T-helper 2 cell (primary cell): ENCODE measurements at regions not wholly inside any gene's neighbourhood (a gene's known extent, or its start where the extent isn't known, plus 50 kb on each side); places are given as distances from the start of the nearest gene placed in this dataset.

ENCODE experiments used
- DNase-seq, 5 experiments: peaks; one replicate each; pipeline versions ENCODE4 v3.0.0 to v3.0.0-alpha.2; 2012 to 2022

DNA sequence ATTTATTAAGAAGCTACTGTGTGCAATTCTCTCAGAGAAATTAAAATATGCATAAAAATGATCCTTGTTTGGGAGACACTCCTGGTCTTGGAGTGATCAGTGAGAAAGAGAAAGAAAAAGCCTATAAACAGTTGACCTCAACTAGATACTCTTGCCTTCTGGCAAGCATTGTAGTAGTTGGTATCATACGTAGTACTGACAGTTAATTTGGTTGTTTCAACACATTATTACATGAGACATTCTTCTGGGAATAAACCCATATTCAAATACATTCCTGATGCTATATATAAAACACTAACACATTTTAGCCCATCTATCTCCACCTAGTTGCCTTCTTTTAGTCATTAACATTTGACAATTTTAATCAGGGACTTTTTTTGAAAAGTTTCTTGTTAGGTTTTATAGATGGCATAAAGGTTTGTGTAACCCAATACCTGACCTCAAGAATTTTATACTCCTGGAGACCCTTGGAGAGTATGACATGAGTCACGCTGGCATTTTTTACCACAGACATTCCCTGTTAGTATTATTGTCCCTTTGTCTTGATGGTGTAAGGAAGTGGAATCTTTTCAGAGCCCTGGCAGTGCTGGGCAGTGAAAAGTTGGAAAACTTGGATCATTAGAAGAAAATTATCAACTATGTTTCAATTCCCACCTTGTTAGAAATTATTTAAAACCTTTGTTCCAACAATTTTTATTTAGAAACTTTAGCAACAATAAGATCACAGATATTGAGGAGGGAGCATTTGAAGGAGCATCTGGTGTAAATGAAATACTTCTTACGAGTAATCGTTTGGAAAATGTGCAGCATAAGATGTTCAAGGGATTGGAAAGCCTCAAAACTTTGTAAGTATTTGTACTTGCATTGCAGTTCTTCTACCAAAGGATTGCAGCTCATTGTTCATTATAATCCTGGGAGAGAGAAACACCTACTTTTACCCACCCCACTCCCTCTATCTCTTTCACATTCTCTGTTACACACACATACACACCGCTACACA is 167.1 kb upstream of the PACRGL start:
- no peak for DNase-seq

DNA sequence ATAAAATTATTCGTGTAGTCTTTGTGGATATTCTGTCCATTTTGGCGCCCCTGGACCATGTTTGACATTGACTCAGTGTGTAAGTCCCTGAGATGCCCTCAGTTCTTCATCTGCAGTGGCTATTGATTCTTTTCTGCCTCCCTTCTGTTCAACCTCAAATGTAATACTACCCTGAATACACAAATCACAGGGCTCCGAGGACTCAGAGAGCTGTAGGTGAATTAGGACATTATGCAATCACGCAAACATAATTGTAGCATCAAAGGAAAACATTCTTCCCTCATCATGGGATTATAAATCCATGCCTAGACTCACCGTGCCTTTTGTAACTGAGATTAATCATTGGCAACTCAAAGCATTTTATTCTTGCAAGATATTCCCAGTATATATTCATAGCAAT is 161.4 kb upstream of the PACRGL start:
- no peak for DNase-seq

DNA sequence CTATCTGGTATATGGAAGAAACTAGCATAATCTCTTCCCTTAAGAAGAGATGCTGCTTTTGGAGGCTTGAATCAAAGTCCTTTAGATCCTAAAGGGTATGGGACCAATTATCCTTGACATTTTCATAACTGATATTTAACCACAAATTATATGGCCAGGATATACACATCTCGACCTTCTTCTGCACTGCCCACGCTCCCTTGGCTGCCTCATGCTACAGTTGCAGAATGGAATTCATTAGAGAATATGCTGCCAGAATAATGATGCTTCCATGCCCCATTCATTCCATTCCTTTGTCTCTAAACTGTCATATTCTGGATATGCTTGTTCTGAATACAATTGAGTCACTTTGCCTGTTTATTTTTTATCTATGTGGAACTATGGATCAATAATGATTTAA is 157.1 kb upstream of the PACRGL start:
- DNase-seq, result no peak

DNA sequence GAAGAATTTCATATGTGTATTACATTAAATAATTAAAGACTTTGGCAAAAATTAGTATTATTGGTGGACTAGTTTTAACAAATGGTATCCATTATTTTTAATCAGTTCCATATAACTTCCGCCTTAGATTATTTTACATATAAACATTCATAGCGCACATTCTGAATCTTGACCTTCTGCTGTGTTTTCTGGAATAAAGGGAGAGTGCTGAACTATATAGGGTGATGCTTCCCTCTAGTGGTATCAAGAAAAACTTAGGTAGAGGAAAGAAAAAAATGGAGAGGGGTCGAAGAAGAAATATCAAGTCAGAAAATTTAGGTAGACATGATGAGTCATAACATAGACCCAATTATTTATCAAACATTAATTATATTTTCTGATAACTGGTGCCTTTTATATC is 155.6 kb upstream of the PACRGL start:
- peak in 1 of 5 experiments; percentile 8 for DNase-seq

DNA sequence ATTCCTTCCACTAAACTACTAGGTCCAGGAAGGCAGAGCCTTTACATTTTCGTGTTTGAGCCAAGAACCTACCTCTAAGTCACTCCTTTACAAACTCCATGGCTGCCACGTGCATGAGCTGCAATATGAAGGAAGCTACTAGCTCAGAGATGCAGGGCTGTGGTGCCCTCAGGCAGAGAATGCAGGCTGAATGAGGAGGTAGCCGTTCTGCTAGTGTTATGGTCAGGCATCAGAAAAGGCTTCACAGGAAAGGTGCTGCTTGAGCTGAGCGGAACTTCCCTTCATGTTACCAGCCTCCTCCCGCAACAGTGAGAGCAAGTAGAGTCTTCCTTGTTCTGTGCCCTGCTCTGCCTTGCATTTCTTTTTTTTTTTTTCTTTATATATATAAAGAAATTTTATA is 148.3 kb upstream of the PACRGL start:
- no peak for DNase-seq

DNA sequence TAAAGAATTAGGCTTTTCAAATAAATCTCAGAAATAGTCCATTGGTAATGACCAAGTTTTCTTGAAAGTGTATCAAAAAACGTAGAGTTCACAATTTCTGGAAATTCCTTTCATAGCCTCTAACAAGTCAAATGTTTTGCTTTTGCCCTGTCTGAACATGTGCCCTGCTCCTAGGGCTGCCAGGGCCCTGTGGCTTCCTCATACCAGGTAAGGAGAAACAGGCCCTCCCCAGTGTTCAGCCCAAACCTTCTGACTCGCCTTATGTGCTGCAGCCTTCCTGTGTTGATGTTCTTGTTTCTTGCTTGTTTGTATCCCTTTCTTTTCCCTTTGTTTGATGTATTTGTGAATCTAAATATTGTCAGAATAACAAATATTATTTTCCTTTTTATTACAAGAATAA is 146.1 kb upstream of the PACRGL start:
- DNase-seq, result no peak

DNA sequence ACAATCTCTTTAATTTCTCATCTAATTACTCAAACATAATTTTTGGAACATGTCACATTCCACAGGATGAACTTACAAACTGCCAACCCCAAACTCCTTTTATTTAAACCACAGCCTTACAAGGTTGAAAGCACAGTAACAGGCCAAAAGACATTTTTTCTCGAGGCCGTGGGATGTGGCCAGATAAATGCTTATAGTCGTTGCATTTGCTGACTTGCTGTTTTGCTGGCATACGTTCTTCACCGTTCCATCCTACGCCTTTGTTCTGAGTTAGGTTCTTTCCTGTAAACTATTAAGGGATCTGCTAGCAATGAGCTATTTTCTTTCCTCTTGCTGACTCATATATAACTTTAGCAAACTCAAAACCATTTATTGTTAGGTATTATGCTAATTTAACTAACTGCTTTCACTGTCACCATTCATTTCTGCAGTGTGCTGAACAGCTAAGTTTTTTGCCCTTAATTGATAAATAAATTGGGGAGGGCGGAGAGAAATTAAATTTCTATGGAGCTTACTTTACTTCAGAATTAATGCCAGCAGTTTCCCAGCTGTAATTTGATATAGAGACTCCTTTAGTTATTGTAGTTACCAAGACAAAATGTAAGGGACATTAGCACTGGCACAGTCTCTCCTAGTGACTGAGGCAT is 135.1 kb upstream of the PACRGL start:
- no peak for DNase-seq

DNA sequence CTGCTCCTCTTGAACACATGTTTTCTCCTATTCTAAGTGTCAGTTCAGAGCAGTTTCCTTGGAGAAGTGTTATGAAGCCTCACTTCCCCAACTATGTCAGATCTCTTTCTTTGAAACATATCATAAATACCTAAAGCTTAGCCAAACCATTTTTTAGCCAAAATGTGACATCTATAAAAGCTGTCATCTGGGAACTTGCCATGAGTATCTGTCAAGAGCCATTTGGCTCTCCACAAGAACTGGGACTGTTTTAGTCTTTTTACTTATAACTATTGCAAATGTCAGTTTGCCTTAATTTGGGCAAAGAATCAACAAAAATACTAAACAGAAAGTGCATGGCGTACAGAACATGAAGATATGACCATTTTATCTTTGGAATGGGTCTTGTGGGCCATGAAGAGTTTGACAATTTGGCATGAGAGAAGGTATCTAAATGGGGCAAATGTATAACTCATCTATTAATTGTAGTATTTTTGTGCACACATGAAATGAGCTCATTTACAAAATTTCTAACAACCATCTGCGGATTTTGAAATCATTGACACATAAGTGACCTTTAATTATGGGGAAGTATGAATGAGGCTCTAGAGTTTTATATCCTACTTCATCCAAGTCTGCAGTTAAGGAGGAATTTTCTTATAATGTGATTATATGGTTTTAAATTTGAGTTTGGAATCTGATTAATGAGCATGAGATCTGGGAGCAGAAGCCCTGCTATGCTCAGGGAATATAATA is 129.1 kb upstream of the PACRGL start:
- DNase-seq, result no peak

DNA sequence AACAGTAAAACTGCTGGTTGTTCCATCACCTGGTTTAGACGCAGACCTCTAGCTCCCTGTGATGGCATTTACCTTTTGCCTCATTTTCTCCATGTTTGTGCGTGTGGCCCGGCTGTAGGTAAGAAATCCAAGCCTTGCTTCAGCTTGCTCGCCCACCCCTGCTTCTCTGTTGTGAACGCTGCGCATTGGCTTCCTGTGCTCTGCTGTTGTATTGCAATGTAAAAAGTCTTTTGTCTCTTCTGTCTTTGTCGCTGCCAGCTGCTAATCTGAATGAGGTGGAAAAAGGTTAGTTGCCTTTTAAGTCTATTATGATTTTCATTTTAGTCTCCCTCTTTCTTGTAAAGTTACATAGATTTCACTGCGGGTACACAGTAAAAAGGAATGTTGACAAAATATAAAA is 127.3 kb upstream of the PACRGL start:
- DNase-seq, result no peak

DNA sequence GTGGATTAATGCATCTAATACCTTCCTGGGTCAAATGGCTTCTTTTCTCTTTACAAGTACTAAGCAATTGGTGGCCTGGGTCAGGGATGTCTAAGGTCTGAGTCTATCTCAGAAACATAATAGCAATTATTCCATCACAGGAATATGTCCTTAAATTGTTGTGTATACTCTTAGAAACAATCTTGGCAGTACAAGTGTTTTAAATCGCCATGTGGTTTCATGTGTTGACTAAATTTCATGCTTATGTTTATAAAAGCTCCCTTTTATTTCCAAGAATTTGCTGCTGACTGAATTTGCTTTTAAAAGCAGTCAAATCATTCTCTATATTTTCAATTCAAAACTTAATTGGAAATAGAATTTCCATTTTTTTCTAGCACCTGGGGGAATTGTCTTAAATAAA is 125.3 kb upstream of the PACRGL start:
- no peak for DNase-seq

DNA sequence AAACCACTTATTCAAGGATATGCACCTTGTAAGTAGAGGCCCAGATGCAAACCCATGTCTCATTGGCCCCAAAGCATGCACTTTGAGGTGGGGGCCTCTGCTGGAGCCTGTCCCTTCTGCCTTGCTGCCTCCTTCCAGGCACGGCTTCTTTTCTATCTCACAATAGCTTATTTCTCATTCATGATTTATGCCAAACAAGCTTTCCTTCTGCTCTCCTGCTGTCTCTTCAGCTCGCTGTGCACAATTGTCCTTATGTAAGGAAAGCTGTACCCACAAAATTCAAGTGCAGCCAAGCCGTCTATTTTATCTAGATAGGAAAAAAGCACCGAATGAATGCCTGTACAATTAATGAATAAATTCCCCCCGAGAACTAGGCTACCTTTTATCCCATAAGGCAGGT is 124.8 kb upstream of the PACRGL start:
- no peak for DNase-seq

DNA sequence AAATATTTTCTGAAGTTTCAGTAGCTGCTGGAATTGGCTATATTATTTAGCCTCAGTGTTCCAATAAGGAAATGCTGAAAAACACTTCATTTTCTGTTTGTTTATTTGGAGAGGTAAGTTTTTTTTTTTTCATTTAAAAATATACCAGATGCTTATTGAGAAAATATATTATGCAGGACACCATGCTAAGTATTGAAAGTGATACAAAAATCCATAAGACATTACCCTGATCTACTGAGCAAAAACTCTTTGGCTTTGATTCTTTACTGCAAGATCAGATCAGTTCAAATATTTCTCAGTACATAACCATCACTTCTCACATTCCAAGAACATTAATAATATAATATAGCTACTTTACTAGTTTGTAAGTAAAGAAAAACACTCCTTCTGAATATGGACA is 123.4 kb upstream of the PACRGL start:
- DNase-seq, result no peak

DNA sequence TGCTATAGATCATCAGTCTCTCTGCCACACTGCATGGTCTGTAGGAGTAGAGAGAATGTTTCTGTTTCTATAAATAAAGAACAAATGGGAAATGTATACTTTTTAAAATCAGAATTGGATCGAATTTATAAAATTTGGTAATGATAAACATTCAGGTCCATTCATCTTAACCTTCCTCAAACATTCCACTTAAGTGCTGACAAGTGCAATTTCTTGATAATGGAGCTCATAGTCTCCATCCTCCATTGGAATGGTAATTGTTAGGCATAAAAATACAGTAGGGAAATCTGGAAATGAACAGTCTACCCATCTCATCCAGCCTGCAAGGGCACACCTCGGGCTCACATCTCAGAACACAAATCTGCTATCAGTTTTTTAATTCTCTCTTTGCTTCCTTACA is 122.6 kb upstream of the PACRGL start:
- no peak for DNase-seq

DNA sequence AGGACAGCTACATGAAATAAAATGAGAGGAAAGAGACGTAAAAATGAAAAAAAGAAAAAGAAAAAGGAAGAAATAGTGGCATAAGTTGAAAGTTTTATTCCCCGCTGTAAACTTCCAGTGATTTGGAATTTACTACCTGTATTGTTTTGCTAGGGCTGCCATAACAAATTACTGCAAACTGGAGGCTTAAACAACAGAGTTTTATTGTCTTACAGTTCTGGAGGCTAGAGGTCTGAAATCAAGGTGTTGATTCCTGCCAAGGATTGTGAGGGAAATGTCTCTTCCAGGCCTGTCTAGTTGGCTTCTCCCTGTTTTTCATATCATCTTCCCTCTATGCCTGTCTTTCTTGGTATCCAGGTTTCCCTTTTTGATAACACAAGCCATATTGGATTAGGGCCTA is 119.4 kb upstream of the PACRGL start:
- DNase-seq, result no peak

DNA sequence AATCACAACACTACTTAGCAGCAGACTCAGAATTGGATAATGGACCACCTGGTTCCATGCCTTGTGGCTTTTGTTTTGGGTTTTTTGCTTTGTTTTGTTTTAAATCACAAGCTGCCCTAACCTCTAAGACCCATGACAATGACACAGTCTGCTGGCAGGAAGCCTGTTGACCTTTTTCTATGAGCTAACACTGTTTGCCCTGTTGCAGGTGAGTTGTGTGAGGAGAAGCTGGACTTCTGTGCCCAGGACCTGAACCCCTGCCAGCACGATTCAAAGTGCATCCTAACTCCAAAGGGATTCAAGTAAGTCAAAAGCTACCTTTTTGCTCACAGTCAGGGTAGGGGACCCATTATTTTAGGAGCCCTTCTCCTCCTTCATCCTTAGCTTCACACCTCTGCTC is 110.8 kb upstream of the PACRGL start:
- no peak for DNase-seq

DNA sequence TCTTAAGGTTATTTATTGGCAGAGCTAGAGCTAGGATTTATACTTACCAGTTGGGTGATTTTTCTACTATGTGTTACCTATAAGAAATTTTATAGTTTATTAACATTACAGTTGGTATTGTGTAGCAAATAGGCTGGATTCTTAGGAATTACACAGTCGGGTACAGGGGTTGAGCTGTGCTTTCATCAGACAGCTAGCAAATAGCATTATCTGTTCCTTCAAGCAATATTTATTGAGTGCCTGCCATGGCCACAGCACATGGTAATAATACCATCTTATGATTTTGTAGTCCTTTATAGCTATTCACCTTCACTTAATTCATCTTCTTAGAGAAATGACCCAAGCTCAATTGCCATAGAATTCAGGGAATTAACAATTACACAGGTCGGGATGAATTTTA is 109.4 kb upstream of the PACRGL start:
- DNase-seq, result no peak

DNA sequence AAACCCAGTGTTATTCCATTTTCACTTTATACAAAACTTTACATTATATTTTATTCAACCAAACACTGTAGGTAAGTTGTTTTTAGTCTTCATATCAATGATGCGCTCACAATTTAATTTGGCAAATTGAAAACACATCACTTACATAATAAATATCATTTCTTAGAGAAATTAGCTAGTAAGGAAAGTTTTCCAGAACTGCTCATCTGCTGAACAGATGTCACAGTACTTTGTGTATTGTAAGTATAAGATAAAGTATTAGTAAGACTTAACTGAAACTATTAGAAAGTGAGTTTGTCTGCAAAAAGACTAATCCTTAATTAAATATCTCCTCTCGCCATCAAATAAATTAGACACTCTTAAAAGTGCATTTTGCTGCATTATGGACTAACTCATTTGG is 108.7 kb upstream of the PACRGL start:
- no peak for DNase-seq

DNA sequence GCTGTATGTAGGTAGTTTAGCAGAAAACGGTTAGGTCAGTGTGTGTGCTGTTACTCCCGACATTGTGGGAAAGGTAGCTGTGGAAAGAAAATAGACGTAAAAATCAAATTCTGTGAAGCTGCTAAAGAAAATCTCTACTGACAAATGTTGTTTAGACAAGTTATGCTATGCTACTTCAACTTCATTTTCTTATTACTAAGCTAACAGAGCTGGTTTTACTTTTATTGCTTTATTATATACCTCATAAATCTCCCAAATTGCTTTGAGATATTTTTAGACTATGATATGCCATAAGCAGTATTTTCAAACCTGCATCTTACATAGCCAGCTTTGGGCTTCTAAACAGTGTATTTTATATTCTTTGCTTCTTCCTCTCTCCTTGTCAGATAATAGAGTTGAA is 108.2 kb upstream of the PACRGL start:
- no peak for DNase-seq

DNA sequence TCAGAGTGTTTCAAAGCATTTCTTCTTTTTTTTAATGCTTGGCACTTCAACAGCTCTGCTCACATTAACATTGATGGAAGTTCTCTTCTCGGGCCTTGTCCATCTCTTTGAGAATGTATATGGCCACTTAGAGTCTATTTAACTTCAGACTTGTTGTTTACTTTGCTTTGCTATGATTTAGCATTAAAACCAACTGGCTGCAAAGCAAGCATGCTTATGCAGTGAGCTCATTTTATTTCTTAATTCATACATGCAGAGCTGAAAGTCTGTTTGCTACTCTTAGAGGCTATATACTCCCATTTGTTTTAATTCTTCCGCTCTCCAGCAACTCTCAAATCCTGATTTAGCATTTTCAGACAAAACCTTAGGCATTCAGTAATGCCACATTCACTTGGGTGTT is 107.6 kb upstream of the PACRGL start:
- no peak for DNase-seq

DNA sequence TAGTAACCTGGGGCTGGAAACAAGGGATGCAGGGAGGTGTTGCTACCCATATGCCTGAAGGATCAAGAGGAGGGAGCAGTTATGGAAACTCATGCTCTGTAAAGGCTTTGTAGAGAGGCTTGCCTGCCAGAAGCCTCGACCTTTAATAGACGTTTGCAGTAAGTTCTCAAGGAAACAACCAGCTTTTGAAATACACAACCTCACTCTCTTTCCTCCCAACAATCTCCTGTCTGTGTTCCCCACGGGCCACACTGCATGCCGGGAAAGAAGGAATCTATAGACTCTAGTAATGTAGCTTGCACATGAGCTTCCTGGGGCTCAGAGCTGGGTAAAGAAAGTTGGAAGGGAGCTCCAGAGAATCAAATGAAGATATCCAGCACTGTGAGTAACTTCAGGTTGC is 101.6 kb upstream of the PACRGL start:
- no peak for DNase-seq

DNA sequence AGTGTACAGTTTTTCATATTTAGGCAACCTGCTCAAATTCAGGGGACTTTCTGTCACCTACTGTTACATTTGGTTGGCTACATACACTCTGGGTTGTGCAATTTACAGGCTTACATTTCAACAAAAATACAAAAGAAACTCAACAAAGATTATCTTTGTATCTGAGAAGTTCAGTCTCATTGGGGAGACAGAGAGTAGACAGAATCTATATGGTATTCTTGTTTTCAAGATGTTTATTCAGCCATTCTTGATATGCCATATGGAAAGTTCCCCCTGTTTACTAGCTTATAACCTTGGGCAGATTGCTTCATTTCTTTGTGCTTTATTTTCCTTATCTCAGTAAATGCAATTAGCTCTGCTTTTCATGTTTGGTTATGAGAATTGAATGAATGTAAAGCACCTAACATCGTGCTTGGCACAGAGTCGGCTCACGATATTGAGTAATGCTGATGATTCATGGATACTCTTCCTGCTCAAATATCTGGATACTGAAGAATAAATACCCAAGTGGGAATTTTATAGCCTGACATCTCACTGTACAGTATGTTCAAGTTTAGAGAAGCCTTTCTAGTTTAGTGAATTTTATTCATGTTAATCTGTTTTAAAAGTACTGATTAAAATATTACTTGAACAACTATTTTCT is 96.5 kb upstream of the PACRGL start:
- DNase-seq, result no peak

DNA sequence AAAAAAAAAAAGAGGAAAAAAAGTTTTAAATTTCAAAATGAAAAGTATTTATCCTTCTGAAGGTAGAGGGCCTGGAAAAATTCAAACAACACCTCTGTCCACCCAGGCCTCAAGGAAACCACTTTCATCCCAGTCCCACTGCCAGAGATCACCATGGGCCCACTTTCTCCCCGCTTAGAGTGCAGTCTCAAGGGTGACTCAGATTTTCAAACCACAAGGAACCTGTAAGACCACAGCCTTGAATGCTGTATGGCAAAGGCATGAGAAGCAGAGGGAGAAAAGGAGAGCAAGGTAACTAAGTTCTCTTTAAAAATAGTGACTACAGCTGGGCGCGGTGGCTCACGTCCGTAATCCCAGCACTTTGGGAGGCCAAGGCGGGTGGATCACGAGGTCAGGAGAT is 87.9 kb upstream of the PACRGL start:
- DNase-seq, result no peak

DNA sequence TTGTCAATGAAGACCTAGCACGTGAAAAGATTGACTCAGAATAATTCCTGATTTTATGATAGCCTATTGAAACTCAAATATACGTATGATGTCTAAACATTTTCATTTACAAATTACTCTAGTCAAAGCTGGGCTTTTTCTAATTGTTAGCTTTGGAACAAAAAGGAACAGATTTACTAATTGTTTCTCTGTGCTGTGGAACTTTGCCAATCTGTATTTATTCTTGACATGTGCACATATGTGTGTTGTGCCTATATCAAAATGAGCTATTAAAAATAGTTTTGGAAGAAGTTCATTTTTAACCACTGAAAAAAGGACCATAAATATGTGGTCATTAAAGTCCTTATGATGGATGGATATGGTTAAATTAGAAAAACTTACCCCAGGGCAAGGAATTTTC is 85.4 kb upstream of the PACRGL start:
- no peak for DNase-seq
